PC-3 (cell line): ENCODE measurements at regions not wholly inside any gene's neighbourhood (a gene's known extent, or its start where the extent isn't known, plus 50 kb on each side); places are given as distances from the start of the nearest gene placed in this dataset.

ENCODE experiments used
- ATAC-seq: fragments of 200-7000 bp; cut with Tn5 transposase; 2 replicates; pipeline ENCODE4 v1.9.1; 2020; ENCODE audit warnings: mild to moderate bottlenecking, moderate library complexity
- BruUV-seq: library from RNA; stranded (reverse); fragments of 400-500 nt; replicated peaks from 2 replicates; lab custom pipeline; 2021; lab: Mats Ljungman, UMichigan
- CTCF ChIA-PET: fragments of 300-600 bp; sonication (Branson Sonifier 250); formaldehyde crosslinking; loops from one replicate; lab custom pipeline; 2022; ENCODE audit warnings: antibody characterized with exemption; lab: Charles Lee
- POLR2A ChIA-PET: fragments of 300-600 bp; sonication (Branson Sonifier 250); formaldehyde crosslinking; loops from one replicate; lab custom pipeline; 2022; ENCODE audit warnings: antibody characterized with exemption; ENCODE audit not compliant: unreplicated experiment; lab: Charles Lee
- DNase-seq: peaks from one replicate; pipeline ENCODE4 v3.0.0-alpha.2; 2015
- H2AFZ ChIP-seq: fragments of 300-600 bp; sonication (generic); 2 replicates; pipeline ENCODE4 v1.6.0; 2016; ENCODE audit warnings: antibody characterized with exemption, low read length
- H3F3A ChIP-seq: fragments of 300-600 bp; sonication (generic); one replicate; pipeline ENCODE4 v1.6.0; 2017; ENCODE audit warnings: antibody characterized with exemption, low read length, control low read depth, mild to moderate bottlenecking; ENCODE audit not compliant: unreplicated experiment
- H3K27ac ChIP-seq: fragments of 300-600 bp; sonication (generic); 2 replicates; pipeline ENCODE4 v1.5.1; 2016; ENCODE audit warnings: mild to moderate bottlenecking, low read length
- H3K27me3 ChIP-seq: fragments of 300-600 bp; sonication (generic); 2 replicates; pipeline ENCODE4 v1.6.1; 2016; ENCODE audit warnings: low read length, mixed read lengths
- H3K36me3 ChIP-seq: fragments of 300-600 bp; sonication (generic); 2 replicates; pipeline ENCODE4 v1.6.1; 2016; ENCODE audit warnings: low read depth, mixed run types, low read length, mixed read lengths
- H3K4me1 ChIP-seq: fragments of 300-600 bp; sonication (generic); 2 replicates; pipeline ENCODE4 v1.5.1; 2016; ENCODE audit warnings: low read length; ENCODE audit not compliant: insufficient read depth
- H3K4me2 ChIP-seq: fragments of 300-600 bp; sonication (generic); 2 replicates; pipeline ENCODE4 v1.6.0; 2016; ENCODE audit warnings: low read length
- H3K4me3 ChIP-seq: fragments of 300-600 bp; sonication (generic); 2 replicates; pipeline ENCODE4 v1.5.1; 2016; ENCODE audit warnings: mild to moderate bottlenecking, low read length, mixed read lengths
- H3K79me2 ChIP-seq: fragments of 300-600 bp; sonication (generic); 2 replicates; pipeline ENCODE4 v1.6.1; 2017; ENCODE audit warnings: low read length, mixed read lengths
- H3K9ac ChIP-seq: fragments of 300-600 bp; sonication (generic); 2 replicates; pipeline ENCODE4 v1.6.0; 2016; ENCODE audit warnings: mild to moderate bottlenecking, low read length
- H3K9me2 ChIP-seq: fragments of 300-600 bp; sonication (generic); replicated peaks from 2 replicates; pipeline ENCODE4 v1.6.1; 2016; ENCODE audit warnings: mixed run types, low read length, mixed read lengths
- H3K9me3 ChIP-seq: fragments of 300-600 bp; sonication (generic); 2 replicates; pipeline ENCODE4 v1.6.1; 2016; ENCODE audit warnings: low read length, mixed read lengths
- H4K20me1 ChIP-seq: fragments of 300-600 bp; sonication (generic); 2 replicates; pipeline ENCODE4 v1.6.1; 2016; ENCODE audit warnings: low read length, mixed read lengths
- EZH2 ChIP-seq: fragments of 300-600 bp; sonication (generic); IDR thresholded peaks from one replicate; pipeline ENCODE4 v1.6.1; 2017; ENCODE audit warnings: antibody characterized with exemption, mild to moderate bottlenecking, low read length; ENCODE audit not compliant: unreplicated experiment
- EZH2phosphoT487 ChIP-seq: fragments of 300-600 bp; sonication (generic); IDR thresholded peaks from 2 replicates; pipeline ENCODE4 v1.6.1; 2018; ENCODE audit warnings: mild to moderate bottlenecking, antibody characterized with exemption, low read length, borderline replicate concordance
- intact Hi-C: fragments of 100-400 bp; cut with micrococcal nuclease; formaldehyde crosslinking; loops from 2 replicates; pipeline ENCODE4 v1.9.0; 2023
- TF ChIP-seq, protein P1 (sequence below): fragments of 300-600 bp; sonication (generic); conservative IDR thresholded peaks from 2 replicates; pipeline ENCODE4 v1.5.1; 2017; ENCODE audit warnings: antibody characterized with exemption, low read depth, mild to moderate bottlenecking, low read length

DNA sequence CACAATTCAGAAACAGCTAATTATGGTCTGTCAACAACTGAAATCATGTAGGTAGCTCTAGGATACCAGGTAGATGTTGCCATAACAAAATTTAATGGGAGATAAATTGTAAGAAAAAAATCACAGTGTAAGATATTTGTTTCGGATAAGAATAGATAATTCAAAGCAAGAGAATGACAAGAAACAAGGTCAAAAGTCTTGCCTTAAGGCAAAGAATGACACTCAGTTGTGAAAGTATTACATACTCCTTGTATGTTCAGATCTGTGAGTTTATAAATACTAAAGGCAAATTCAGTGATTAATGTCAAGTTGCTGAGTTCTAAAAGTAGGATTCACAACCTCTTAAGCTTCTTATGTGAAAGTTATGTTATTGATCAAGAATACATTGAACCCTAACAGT is 772.2 kb upstream of the SGO1 start:
- no peaks in the 10 kb centered on the region for H3K79me2 ChIP-seq
- no peaks in the 10 kb centered on the region for H4K20me1 ChIP-seq
- no peaks in the 10 kb centered on the region for H3K9me2 ChIP-seq
- H3F3A ChIP-seq, result no peaks in the 10 kb centered on the region
- TF ChIP-seq EZH2, result no peak
- TF ChIP-seq, protein P1, sequence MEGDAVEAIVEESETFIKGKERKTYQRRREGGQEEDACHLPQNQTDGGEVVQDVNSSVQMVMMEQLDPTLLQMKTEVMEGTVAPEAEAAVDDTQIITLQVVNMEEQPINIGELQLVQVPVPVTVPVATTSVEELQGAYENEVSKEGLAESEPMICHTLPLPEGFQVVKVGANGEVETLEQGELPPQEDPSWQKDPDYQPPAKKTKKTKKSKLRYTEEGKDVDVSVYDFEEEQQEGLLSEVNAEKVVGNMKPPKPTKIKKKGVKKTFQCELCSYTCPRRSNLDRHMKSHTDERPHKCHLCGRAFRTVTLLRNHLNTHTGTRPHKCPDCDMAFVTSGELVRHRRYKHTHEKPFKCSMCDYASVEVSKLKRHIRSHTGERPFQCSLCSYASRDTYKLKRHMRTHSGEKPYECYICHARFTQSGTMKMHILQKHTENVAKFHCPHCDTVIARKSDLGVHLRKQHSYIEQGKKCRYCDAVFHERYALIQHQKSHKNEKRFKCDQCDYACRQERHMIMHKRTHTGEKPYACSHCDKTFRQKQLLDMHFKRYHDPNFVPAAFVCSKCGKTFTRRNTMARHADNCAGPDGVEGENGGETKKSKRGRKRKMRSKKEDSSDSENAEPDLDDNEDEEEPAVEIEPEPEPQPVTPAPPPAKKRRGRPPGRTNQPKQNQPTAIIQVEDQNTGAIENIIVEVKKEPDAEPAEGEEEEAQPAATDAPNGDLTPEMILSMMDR, result no peak
- TF ChIP-seq EZH2phosphoT487, result no peak
- no peak overlapping the region for H3K27ac ChIP-seq
- no TSS peak for BruUV-seq
- ChIA-PET POLR2A (no interaction called here), CTCF (no interaction called here)
- H3K36me3 ChIP-seq, result no peaks in the 10 kb centered on the region
- no peak overlapping the region for H2AFZ ChIP-seq
- DNase-seq (no peak), ATAC-seq (no peak)
- H3K4me3 ChIP-seq, result no peak overlapping the region
- H3K4me2 ChIP-seq, result no peak overlapping the region
- H3K9me3 ChIP-seq, result no peaks in the 10 kb centered on the region
- H3K4me1 ChIP-seq, result no peaks in the 10 kb centered on the region
- H3K27me3 ChIP-seq, result no peaks in the 10 kb centered on the region
- intact Hi-C loops, result no loop called here
- no peak overlapping the region for H3K9ac ChIP-seq

DNA sequence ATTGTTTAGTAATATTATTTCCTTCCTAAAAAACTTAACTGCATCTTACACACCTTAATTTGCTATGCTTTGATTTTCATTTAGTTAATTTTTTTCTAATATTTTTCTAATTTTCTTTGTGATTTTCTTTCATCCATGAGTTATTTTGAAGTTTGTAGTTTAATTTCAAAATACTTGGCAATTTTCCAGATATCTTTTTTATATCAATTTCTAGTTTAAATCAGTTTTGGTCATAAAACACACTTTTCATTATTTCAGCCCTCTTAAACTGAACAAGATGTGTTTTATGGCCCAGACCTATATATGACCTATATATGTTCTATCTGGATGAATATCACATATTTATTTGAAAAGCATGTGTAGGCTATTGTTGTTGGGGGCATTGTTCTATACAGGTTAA is 759.9 kb upstream of the SGO1 start:
- POLR2A ChIA-PET, result no interaction called here
- Histone ChIP-seq H3K4me1 (no peaks in the 10 kb centered on the region), H2AFZ (no peak overlapping the region), H4K20me1 (no peaks in the 10 kb centered on the region), H3K4me2 (no peak overlapping the region), H3K79me2 (no peaks in the 10 kb centered on the region), H3K27me3 (no peaks in the 10 kb centered on the region), H3K4me3 (no peak overlapping the region), H3K9me3 (no peaks in the 10 kb centered on the region), H3F3A (no peaks in the 10 kb centered on the region), H3K36me3 (no peaks in the 10 kb centered on the region), H3K9me2 (no peaks in the 10 kb centered on the region), H3K9ac (no peak overlapping the region), H3K27ac (no peak overlapping the region)
- ATAC-seq, result no peak
- BruUV-seq, result no TSS peak
- intact Hi-C loops, result no loop called here
- no peak for TF ChIP-seq EZH2phosphoT487
- TF ChIP-seq, protein P1, result no peak
- TF ChIP-seq EZH2, result no peak
- CTCF ChIA-PET, result no interaction called here
- DNase-seq, result no peak

DNA sequence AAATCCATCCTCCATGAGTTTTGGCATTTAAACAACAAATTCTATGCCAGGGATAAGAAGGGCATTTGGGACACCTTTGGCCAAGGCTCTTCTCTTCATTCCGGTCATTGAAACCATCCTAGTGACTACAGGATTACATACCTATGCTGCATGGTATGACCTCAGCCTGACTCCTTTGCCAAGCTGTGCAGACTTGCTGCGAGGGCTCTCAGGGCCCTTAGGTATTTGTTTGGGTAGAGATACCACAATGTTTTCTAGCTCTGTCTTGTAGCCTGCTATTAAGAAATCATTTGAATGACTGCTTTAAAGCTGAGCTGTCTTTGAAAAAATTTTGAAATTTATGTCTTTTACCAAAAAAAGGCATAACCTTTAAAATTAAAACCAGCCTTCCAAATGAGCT is 749.8 kb upstream of the SGO1 start:
- no peak for DNase-seq
- POLR2A ChIA-PET, result no interaction called here

More for the DNA sequence above, 749.8 kb upstream of the SGO1 start:
- Histone ChIP-seq H3K36me3 (no peaks in the 10 kb centered on the region), H3K4me3 (no peak overlapping the region), H2AFZ (no peak overlapping the region), H3K9me2 (no peaks in the 10 kb centered on the region), H3K79me2 (no peaks in the 10 kb centered on the region), H3F3A (no peaks in the 10 kb centered on the region), H3K27ac (no peak overlapping the region), H3K27me3 (no peaks in the 10 kb centered on the region), H3K4me1 (no peaks in the 10 kb centered on the region), H3K9ac (no peak overlapping the region), H3K9me3 (no peaks in the 10 kb centered on the region), H3K4me2 (no peak overlapping the region), H4K20me1 (no peaks in the 10 kb centered on the region)
- CTCF ChIA-PET, result no interaction called here
- TF ChIP-seq EZH2phosphoT487 (no peak), EZH2 (no peak)
- TF ChIP-seq, protein P1, result no peak
- intact Hi-C loops, result no loop called here
- no peak for ATAC-seq
- no TSS peak for BruUV-seq
